Thyroid gland (tissue), 4 donors: ENCODE measurements at regions not wholly inside any gene's neighbourhood (a gene's known extent, or its start where the extent isn't known, plus 50 kb on each side); places are given as distances from the start of the nearest gene placed in this dataset.

ENCODE experiments used
- DNase-seq, 2 donors: peaks; one replicate each; pipeline ENCODE4 v3.0.0-alpha.2; 2019
- H3K27ac ChIP-seq, 3 donors: fragments of 200-600 bp; sonication (generic); 1 replicate in 2 of 3; 2 replicates in 1 of 3; pipeline ENCODE4 v1.5.1; 2016 to 2019; ENCODE audit warnings: mild to moderate bottlenecking in 1 of 3, moderate library complexity in 1 of 3
- H3K27me3 ChIP-seq: fragments of 200-600 bp; sonication (generic); one replicate; pipeline ENCODE4 v1.5.1; 2019
- H3K36me3 ChIP-seq, 2 donors: fragments of 200-600 bp; sonication (generic); one replicate each; pipeline ENCODE4 v1.5.1; 2016 to 2019
- H3K4me1 ChIP-seq, 2 donors: fragments of 200-600 bp; sonication (generic); one replicate each; pipeline ENCODE4 v1.5.1; 2017 to 2019
- H3K4me3 ChIP-seq, 3 donors: fragments of 200-600 bp; sonication (generic); replicated peaks in 1 of 3; 1 replicate in 2 of 3; 2 replicates in 1 of 3; pipeline ENCODE4 v1.5.1; 2016; ENCODE audit warnings: mild to moderate bottlenecking in 1 of 3
- H3K9me3 ChIP-seq: fragments of 200-600 bp; sonication (generic); one replicate; pipeline ENCODE4 v1.5.1; 2017
- CTCF ChIP-seq, 6 experiments: fragments of 200-600 bp in 3 of 6; fragments of 450-650 bp in 3 of 6; sonication (generic) in 3 of 6; IDR thresholded peaks; one replicate each; pipeline ENCODE4 v1.5.1; 2016 to 2019; ENCODE audit warnings: antibody characterized with exemption in 6 of 6, mild to moderate bottlenecking in 2 of 6, inconsistent platforms in 1 of 6, moderate library complexity in 1 of 6
- POLR2A ChIP-seq, 2 donors: fragments of 450-650 bp; IDR thresholded peaks; one replicate each; pipeline ENCODE4 v1.6.1; 2017; ENCODE audit warnings: antibody characterized with exemption in 2 of 2, mild to moderate bottlenecking in 2 of 2, moderate library complexity in 1 of 2
- WGBS, 2 donors: methylation state at CpG; one replicate each; pipeline ENCODE4 v1.1.5; 2017; 5-methylcytosine and 5-hydroxymethylcytosine counted together
- intact Hi-C: fragments of 100-400 bp; cut with DNase I; formaldehyde crosslinking; loops from one replicate; pipeline ENCODE4 v1.15.1; 2023

GRCh38 chr3:83734656-83735055 lies 1224.1 kb upstream of the CADM2 start:
- TF ChIP-seq CTCF (IDR thresholded peaks at IDR 0.05) (no peak), POLR2A (IDR thresholded peaks at IDR 0.05) (no peak)
- Histone ChIP-seq H3K9me3 (no peaks in the 10 kb centered on the region), H3K36me3 (no peaks in the 10 kb centered on the region), H3K4me1 (no peaks in the 10 kb centered on the region), H3K27me3 (no peaks in the 10 kb centered on the region), H3K4me3 (no peak overlapping the region), H3K27ac (no peak overlapping the region)
- no peak for DNase-seq
- WGBS, 2 donors: 89 to 93% methylated on average over 4 of the region's 4 CpGs
- intact Hi-C loops: no loop called here

- WGBS, 2 donors: 84 to 90% methylated on average over 4 of the region's 4 CpGs
- TF ChIP-seq CTCF (IDR thresholded peaks at IDR 0.05): no peak
- TF ChIP-seq POLR2A (IDR thresholded peaks at IDR 0.05): no peak
- DNase-seq: no peak
- Histone ChIP-seq H3K4me3 (no peak overlapping the region), H3K36me3 (no peaks in the 10 kb centered on the region), H3K27me3 (no peaks in the 10 kb centered on the region), H3K27ac (no peak overlapping the region), H3K4me1 (no peaks in the 10 kb centered on the region), H3K9me3 (no peaks in the 10 kb centered on the region)
- intact Hi-C loops: no loop called here
Observed at GRCh38 chr3:83738202-83738601, 1220.6 kb upstream of the CADM2 start.

GRCh38 chr3:83740504-83740903 lies 1218.3 kb upstream of the CADM2 start:
- intact Hi-C loops: no loop called here
- H3K36me3 ChIP-seq: no peaks in the 10 kb centered on the region

GRCh38 chr3:83765956-83766355 lies 1192.8 kb upstream of the CADM2 start:
- no peak for DNase-seq
- intact Hi-C loops: no loop called here
- Histone ChIP-seq H3K27me3 (no peaks in the 10 kb centered on the region), H3K4me1 (no peaks in the 10 kb centered on the region), H3K27ac (no peak overlapping the region), H3K36me3 (no peaks in the 10 kb centered on the region), H3K4me3 (no peak overlapping the region), H3K9me3 (no peaks in the 10 kb centered on the region)
- WGBS, 2 donors: 74 to 82% methylated on average over 1 of the region's 1 CpG
- TF ChIP-seq POLR2A (IDR thresholded peaks at IDR 0.05) (no peak), CTCF (IDR thresholded peaks at IDR 0.05) (no peak)

More at GRCh38 chr3:83740504-83740903, 1218.3 kb upstream of the CADM2 start:
- WGBS, 2 donors: 67 to 88% methylated on average over 1 of the region's 1 CpG
- H3K4me3 ChIP-seq: no peak overlapping the region
- TF ChIP-seq POLR2A (IDR thresholded peaks at IDR 0.05) (no peak), CTCF (IDR thresholded peaks at IDR 0.05) (no peak)
- H3K27ac ChIP-seq: no peak overlapping the region
- H3K27me3 ChIP-seq: no peaks in the 10 kb centered on the region
- no peaks in the 10 kb centered on the region for H3K4me1 ChIP-seq
- no peak for DNase-seq
- no peaks in the 10 kb centered on the region for H3K9me3 ChIP-seq

GRCh38 chr3:83769791-83770663 lies 1188.8 kb upstream of the CADM2 start:
- Histone ChIP-seq H3K36me3 (no peaks in the 10 kb centered on the region), H3K4me1 (no peaks in the 10 kb centered on the region), H3K4me3 (no peak overlapping the region), H3K27ac (no peak overlapping the region), H3K27me3 (no peaks in the 10 kb centered on the region), H3K9me3 (no peaks in the 10 kb centered on the region)
- 86 to 89% methylated on average over 11 to 17 of the region's 17 CpGs for WGBS, 2 donors
- intact Hi-C loops: no loop called here
- no peak for DNase-seq
- TF ChIP-seq POLR2A (IDR thresholded peaks at IDR 0.05) (no peak), CTCF (IDR thresholded peaks at IDR 0.05) (no peak)
